ENCODE measurements at regions not wholly inside any gene's neighbourhood (a gene's known extent, or its start where the extent isn't known, plus 50 kb on each side); places are given as distances from the start of the nearest gene placed in this dataset.

DNA sequence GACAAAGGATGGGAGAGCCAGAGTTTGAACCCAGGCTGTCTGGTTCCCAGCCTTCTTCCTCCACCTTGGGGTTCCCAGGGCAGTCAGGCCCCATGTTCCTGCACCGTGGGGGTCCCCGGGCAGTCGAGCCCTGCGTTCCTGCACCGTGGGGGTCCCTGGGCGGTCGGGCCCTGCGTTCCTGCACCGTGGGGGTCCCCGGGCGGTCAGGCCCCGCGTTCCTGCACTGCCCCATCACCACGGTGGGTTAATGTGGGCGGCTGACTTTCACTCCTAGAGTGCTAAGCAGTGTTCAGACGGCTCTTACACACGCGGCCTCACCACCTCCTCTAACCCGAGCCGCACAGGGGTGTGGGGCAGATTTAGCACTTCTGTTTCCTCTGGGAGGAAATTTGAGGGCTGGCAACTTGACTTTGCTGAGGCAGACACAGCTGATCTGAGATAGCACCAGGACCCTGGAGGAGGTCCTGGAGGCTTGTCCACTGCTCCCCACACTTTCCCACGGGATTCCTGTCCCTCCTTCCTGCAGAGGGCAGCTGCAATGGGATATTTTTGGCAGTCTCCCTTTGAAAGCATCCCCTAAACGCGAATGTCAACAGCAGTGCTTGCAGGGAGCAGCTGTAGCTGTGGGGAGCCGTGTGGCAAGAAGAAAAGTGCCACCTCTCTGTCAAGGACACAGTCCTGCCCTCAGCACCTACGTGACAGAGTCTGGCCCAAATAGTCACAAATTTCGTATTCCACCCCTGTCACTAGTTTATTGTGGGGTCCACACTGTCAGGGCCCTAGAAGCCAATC lies 239.4 kb downstream of the TEX29 start:
- Histone ChIP-seq H2AFZ (ENCODE audit: low read length) (no peak overlapping the region), H3K9me3 (ENCODE audit: low read length) (no peaks in the 10 kb centered on the region), H3K4me3 (ENCODE audit: low read depth, low read length, poor library complexity, severe bottlenecking) (no peak overlapping the region), H3K9me2 (ENCODE audit: insufficient read depth, low read length) (no peaks in the 10 kb centered on the region), H3K4me1 (ENCODE audit: insufficient read depth, low read length, poor library complexity, severe bottlenecking) (no peaks in the 10 kb centered on the region), H3K36me3 (ENCODE audit: insufficient read depth, low read length) (no peaks in the 10 kb centered on the region), H3K27ac (ENCODE audit: low read depth, low read length, poor library complexity, severe bottlenecking) (no peak overlapping the region), H3K79me2 (ENCODE audit: insufficient read depth, low read depth, low read length) (no peaks in the 10 kb centered on the region), H4K20me1 (ENCODE audit: insufficient read depth, low read length) (no peaks in the 10 kb centered on the region), H3K4me2 (ENCODE audit: low read length) (no peak overlapping the region)
- TF ChIP-seq EZH2phosphoT487 (IDR thresholded peaks at IDR 0.05; ENCODE audit: borderline replicate concordance, low read depth, low read length) = no peak
- TF ChIP-seq, protein P1, sequence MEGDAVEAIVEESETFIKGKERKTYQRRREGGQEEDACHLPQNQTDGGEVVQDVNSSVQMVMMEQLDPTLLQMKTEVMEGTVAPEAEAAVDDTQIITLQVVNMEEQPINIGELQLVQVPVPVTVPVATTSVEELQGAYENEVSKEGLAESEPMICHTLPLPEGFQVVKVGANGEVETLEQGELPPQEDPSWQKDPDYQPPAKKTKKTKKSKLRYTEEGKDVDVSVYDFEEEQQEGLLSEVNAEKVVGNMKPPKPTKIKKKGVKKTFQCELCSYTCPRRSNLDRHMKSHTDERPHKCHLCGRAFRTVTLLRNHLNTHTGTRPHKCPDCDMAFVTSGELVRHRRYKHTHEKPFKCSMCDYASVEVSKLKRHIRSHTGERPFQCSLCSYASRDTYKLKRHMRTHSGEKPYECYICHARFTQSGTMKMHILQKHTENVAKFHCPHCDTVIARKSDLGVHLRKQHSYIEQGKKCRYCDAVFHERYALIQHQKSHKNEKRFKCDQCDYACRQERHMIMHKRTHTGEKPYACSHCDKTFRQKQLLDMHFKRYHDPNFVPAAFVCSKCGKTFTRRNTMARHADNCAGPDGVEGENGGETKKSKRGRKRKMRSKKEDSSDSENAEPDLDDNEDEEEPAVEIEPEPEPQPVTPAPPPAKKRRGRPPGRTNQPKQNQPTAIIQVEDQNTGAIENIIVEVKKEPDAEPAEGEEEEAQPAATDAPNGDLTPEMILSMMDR (conservative IDR thresholded peaks at IDR 0.05; ENCODE audit: low read length) = no peak
- ChIA-PET CTCF (ENCODE audit: unreplicated experiment) (no interaction called here), POLR2A (no interaction called here)
- no TSS peak for BruUV-seq (replicated peaks)
- DNase-seq (ENCODE audit: low spot score) = no peak
- intact Hi-C loops (cut with micrococcal nuclease; ENCODE audit: unreplicated experiment) = no loop called here

DNA sequence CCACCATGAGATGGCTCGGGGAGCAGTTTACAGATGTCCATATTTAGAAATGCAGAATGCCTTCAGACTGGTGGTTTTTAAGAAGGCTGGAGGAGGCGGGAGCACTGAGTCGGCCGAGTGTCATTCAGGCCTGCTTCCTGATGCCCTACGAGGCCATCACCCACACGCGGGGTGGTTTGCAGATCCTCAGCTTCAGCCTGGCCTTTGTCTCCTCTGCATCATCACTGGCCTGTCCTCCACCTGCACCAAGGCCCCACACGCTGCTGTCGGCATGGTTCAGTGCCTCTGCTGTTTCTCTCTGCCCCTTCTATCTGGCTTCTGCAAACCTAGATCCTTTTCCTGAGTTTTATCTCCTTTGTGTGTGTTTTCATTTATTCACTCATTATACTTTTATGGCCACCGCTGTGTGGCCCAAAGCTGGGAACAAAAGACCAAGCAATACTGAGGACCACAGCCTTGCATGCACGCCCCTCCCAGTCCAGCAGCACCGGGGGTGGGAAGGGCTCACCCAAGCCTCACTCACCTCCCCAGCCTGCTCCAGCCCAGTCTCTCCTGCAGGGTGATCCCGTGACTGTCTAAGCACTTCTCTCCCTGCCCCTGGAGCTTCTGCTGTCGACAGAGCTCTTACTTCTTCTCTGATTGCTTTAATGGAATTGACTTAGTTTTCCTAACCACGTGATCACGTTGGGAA lies 240.8 kb downstream of the TEX29 start:
- H3K4me2 ChIP-seq (ENCODE audit: low read length) = no peak overlapping the region
- POLR2A ChIA-PET = no interaction called here
- H3K4me1 ChIP-seq (ENCODE audit: insufficient read depth, low read length, poor library complexity, severe bottlenecking) = no peaks in the 10 kb centered on the region
- TF ChIP-seq, protein P1 (conservative IDR thresholded peaks at IDR 0.05; ENCODE audit: low read length) = no peak
- TF ChIP-seq EZH2phosphoT487 (IDR thresholded peaks at IDR 0.05; ENCODE audit: borderline replicate concordance, low read depth, low read length) = no peak
- H3K9me2 ChIP-seq (ENCODE audit: insufficient read depth, low read length) = no peaks in the 10 kb centered on the region
- H3K27ac ChIP-seq (ENCODE audit: low read depth, low read length, poor library complexity, severe bottlenecking) = no peak overlapping the region
- no peak overlapping the region for H3K4me3 ChIP-seq (ENCODE audit: low read depth, low read length, poor library complexity, severe bottlenecking)
- CTCF ChIA-PET (ENCODE audit: unreplicated experiment) = no interaction called here
- no TSS peak for BruUV-seq (replicated peaks)
- H3K79me2 ChIP-seq (ENCODE audit: insufficient read depth, low read depth, low read length) = no peaks in the 10 kb centered on the region
- no peak overlapping the region for H2AFZ ChIP-seq (ENCODE audit: low read length)
- DNase-seq (ENCODE audit: low spot score) = no peak
- H4K20me1 ChIP-seq (ENCODE audit: insufficient read depth, low read length) = no peaks in the 10 kb centered on the region
- intact Hi-C loops (cut with micrococcal nuclease; ENCODE audit: unreplicated experiment) = no loop called here
- H3K36me3 ChIP-seq (ENCODE audit: insufficient read depth, low read length) = no peaks in the 10 kb centered on the region
- H3K9me3 ChIP-seq (ENCODE audit: low read length) = no peaks in the 10 kb centered on the region

DNA sequence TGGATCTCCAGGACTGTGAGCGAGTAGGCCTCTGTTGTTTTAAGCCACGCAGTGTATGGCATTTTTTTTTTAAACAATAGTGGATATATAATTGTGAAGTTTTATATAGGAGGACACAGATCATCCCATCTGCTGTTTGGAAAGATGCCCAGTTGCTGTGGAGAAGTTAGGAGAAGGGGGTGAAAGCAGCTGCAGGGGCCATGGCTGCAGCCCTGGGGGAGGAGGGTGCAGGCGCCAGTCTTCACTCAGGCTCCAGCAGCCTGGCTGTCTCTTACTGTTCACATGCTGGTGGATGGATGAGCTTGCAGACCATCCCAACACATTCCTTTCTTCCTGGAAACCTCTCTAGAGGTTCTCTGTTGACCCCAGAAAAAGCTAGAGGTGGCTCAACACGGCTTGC lies 242.3 kb downstream of the TEX29 start:
- intact Hi-C loops (cut with micrococcal nuclease; ENCODE audit: unreplicated experiment) = no loop called here
- H2AFZ ChIP-seq (ENCODE audit: low read length) = no peak overlapping the region
- no peak overlapping the region for H3K27ac ChIP-seq (ENCODE audit: low read depth, low read length, poor library complexity, severe bottlenecking)
- H3K9me2 ChIP-seq (ENCODE audit: insufficient read depth, low read length) = no peaks in the 10 kb centered on the region
- H3K4me2 ChIP-seq (ENCODE audit: low read length) = no peak overlapping the region
- TF ChIP-seq, protein P1 (conservative IDR thresholded peaks at IDR 0.05; ENCODE audit: low read length) = no peak
- TF ChIP-seq EZH2phosphoT487 (IDR thresholded peaks at IDR 0.05; ENCODE audit: borderline replicate concordance, low read depth, low read length) = no peak
- H3K9me3 ChIP-seq (ENCODE audit: low read length) = no peaks in the 10 kb centered on the region
- no peak overlapping the region for H3K4me3 ChIP-seq (ENCODE audit: low read depth, low read length, poor library complexity, severe bottlenecking)
- POLR2A ChIA-PET = no interaction called here
- H3K4me1 ChIP-seq (ENCODE audit: insufficient read depth, low read length, poor library complexity, severe bottlenecking) = no peaks in the 10 kb centered on the region
- no TSS peak for BruUV-seq (replicated peaks)
- DNase-seq (ENCODE audit: low spot score) = no peak
- no peaks in the 10 kb centered on the region for H3K36me3 ChIP-seq (ENCODE audit: insufficient read depth, low read length)
- H3K79me2 ChIP-seq (ENCODE audit: insufficient read depth, low read depth, low read length) = no peaks in the 10 kb centered on the region
- no peaks in the 10 kb centered on the region for H4K20me1 ChIP-seq (ENCODE audit: insufficient read depth, low read length)
- CTCF ChIA-PET (ENCODE audit: unreplicated experiment) = no interaction called here
